GM13976 (cell line): ENCODE measurements at regions not wholly inside any gene's neighbourhood (a gene's known extent, or its start where the extent isn't known, plus 50 kb on each side); places are given as distances from the start of the nearest gene placed in this dataset.

Experiments used
- DNase-seq: peaks from one replicate; pipeline ENCODE4 v3.0.0; 2012; ENCODE audit warnings: low spot score
- in situ Hi-C: fragments of 300-500 bp; cut with MboI; formaldehyde crosslinking; loops from one replicate; pipeline ENCODE4 v1.12.0; 2022; ENCODE audit warnings: low sequenced_read_pairs, mixed read lengths, inconsistent platforms; ENCODE audit not compliant: unreplicated experiment
- TF ChIP-seq, protein P1 (sequence below): IDR thresholded peaks from 2 replicates; pipeline ENCODE4 v1.5.1; 2012; ENCODE audit warnings: borderline replicate concordance, mild to moderate bottlenecking; ENCODE audit not compliant: insufficient read depth; ENCODE audit errors: extremely low read depth, missing control alignments, control extremely low read depth

DNA sequence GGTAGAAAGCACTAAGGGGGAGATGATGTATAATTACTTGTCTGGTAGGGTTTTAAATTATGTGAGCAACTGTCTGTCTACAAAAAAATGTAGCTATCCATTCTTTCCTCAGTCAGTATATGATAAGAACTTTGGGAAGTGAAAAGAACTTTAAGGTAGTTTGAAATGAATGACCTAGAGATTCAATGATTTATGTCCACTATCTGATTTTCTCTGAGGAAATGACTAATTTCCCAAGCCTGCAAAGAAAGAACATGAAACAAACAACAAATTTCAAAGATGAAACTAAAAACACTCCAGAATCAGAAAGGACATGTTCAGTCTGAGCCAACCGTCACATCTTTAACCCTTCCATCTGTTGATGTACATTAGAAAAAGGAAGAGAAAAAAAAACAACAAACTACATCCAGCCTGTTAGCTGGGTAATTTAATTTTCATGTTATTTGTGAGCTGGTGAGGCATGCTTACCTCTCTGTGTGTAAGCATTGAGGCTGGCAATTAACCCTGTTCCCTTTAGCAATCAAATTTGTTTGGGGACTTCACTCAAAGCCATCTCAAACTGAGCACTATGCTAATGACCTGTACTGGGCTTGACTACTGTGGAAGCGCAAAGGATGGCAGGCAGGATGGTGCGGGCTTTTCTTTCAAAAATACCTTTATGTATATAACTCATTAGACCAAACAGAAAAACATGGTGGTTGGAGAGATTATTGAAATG lies 220.1 kb downstream of the TUSC7 start:
- TF ChIP-seq, protein P1, sequence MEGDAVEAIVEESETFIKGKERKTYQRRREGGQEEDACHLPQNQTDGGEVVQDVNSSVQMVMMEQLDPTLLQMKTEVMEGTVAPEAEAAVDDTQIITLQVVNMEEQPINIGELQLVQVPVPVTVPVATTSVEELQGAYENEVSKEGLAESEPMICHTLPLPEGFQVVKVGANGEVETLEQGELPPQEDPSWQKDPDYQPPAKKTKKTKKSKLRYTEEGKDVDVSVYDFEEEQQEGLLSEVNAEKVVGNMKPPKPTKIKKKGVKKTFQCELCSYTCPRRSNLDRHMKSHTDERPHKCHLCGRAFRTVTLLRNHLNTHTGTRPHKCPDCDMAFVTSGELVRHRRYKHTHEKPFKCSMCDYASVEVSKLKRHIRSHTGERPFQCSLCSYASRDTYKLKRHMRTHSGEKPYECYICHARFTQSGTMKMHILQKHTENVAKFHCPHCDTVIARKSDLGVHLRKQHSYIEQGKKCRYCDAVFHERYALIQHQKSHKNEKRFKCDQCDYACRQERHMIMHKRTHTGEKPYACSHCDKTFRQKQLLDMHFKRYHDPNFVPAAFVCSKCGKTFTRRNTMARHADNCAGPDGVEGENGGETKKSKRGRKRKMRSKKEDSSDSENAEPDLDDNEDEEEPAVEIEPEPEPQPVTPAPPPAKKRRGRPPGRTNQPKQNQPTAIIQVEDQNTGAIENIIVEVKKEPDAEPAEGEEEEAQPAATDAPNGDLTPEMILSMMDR = no peak
- no peak for DNase-seq
- in situ Hi-C loops = no loop called here

GRCh38 chr3:116930786-116931185 lies 221.2 kb downstream of the TUSC7 start:
- in situ Hi-C loops = no loop called here

GRCh38 chr3:116939091-116939490 lies 229.5 kb downstream of the TUSC7 start:
- DNase-seq = no peak
- TF ChIP-seq, protein P1 = no peak
- in situ Hi-C loops = no loop called here

More at GRCh38 chr3:116930786-116931185, 221.2 kb downstream of the TUSC7 start:
- TF ChIP-seq, protein P1 = no peak
- no peak for DNase-seq

DNA sequence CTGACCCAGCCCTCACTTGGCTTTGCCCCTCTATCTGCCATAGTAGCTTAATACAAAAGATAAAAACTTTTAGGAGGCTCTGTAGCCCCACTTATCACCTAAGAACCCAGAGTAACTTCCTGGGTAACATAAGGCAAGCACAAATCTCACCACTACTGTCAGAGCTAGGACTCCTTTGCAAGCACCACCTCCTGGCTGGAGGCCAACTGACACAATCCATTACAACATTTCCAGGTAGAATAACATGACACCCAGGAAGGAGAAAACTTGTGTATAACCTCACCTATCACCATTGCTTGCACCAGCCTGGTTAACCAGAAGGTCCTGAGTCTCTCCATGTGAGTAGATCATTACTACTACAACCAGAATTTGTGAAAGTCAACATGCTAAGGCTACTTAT lies 230.0 kb downstream of the TUSC7 start:
- TF ChIP-seq, protein P1 = no peak
- in situ Hi-C loops = no loop called here
- no peak for DNase-seq

DNA sequence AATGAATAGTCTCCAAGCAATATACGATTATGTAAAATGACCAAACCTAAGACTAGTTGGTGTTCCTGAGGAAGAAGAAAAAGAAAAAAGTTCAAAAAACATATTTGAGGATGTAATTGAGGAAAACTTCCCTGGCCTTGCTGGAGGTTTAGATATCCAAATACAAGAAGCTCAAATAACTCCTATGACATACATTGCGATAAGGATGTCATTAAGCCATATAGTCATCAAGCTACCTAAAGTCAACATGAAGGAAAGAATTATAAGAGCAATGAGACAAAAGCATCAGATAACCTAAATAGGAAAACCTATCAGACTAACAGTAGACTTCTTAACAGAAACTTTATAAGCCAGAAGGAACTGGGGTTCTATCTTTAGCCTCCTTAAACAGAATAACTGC lies 231.1 kb downstream of the TUSC7 start:
- TF ChIP-seq, protein P1 = no peak
- DNase-seq = no peak
- in situ Hi-C loops = no loop called here

DNA sequence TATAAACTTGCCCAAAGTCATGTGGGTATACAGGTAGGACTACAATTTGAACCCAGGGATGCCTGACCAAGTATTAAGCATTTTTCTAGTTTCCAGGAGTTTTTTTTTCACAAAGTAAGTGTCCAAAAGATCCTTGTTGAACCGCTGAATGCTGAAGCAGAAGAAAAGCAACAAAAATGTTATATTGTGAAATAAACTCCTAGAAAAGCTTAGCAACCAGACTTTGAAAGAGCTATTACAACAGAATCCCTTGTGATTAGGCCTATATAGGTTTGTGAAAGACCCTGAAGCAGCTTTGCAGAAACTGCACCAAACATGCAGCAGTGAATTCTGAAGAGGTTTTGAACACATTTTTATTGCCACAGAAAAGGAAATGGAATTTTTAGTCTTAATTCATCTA lies 236.8 kb downstream of the TUSC7 start:
- in situ Hi-C loops = no loop called here
- no peak for DNase-seq
- TF ChIP-seq, protein P1 = no peak
